Neural progenitor cell (in vitro differentiated cells): ENCODE measurements at regions not wholly inside any gene's neighbourhood (a gene's known extent, or its start where the extent isn't known, plus 50 kb on each side); places are given as distances from the start of the nearest gene placed in this dataset.

Experiments
- DNase-seq: peaks from one replicate; pipeline ENCODE4 v3.0.0-alpha.2; 2016; ENCODE audit warnings: low spot score
- H2AFZ ChIP-seq: fragments of 200-600 bp; sonication (generic); replicated peaks from 2 replicates; pipeline ENCODE4 v1.6.1; 2016; ENCODE audit warnings: antibody characterized with exemption
- H3F3A ChIP-seq: fragments of 200-600 bp; sonication (generic); 2 replicates; pipeline ENCODE4 v1.6.1; 2016; ENCODE audit warnings: antibody characterized with exemption, low read depth
- H3K27ac ChIP-seq: fragments of 200-600 bp; sonication (generic); 2 replicates; pipeline ENCODE4 v1.5.1; 2016; ENCODE audit warnings: mild to moderate bottlenecking
- H3K27me3 ChIP-seq: fragments of 200-600 bp; sonication (generic); 2 replicates; pipeline ENCODE4 v1.6.1; 2016; ENCODE audit warnings: mild to moderate bottlenecking, moderate library complexity
- H3K36me3 ChIP-seq: fragments of 200-600 bp; sonication (generic); 2 replicates; pipeline ENCODE4 v1.5.1; 2016
- H3K4me1 ChIP-seq: fragments of 200-600 bp; sonication (generic); 2 replicates; pipeline ENCODE4 v1.6.1; 2016; ENCODE audit warnings: mixed run types
- H3K4me2 ChIP-seq: fragments of 200-600 bp; sonication (generic); 2 replicates; pipeline ENCODE4 v1.6.1; 2016
- H3K4me3 ChIP-seq: fragments of 200-600 bp; sonication (generic); 2 replicates; pipeline ENCODE4 v1.5.1; 2016
- H3K79me2 ChIP-seq: fragments of 200-600 bp; sonication (generic); 2 replicates; pipeline ENCODE4 v1.6.1; 2016; ENCODE audit warnings: low read depth
- H3K9ac ChIP-seq: fragments of 200-600 bp; sonication (generic); 2 replicates; pipeline ENCODE4 v1.6.1; 2016
- H3K9me3 ChIP-seq: fragments of 200-600 bp; sonication (generic); 2 replicates; pipeline ENCODE4 v1.5.1; 2016; ENCODE audit warnings: low read depth
- H4K20me1 ChIP-seq: fragments of 200-600 bp; sonication (generic); 2 replicates; pipeline ENCODE4 v1.6.1; 2016; ENCODE audit warnings: low read depth
- H3K27ac Mint-ChIP-seq: 3 replicates; pipeline ENCODE4 v1.8.0; 2021; ENCODE audit warnings: mixed read lengths
- H3K27me3 Mint-ChIP-seq: 2 replicates; pipeline ENCODE4 v1.8.0; 2022; ENCODE audit warnings: low read depth, mild to moderate bottlenecking, inconsistent platforms, moderate library complexity, mixed read lengths; ENCODE audit not compliant: insufficient read depth
- H3K36me3 Mint-ChIP-seq: 3 replicates; pipeline ENCODE4 v1.8.0; 2021; ENCODE audit warnings: mixed read lengths
- H3K4me1 Mint-ChIP-seq: 3 replicates; pipeline ENCODE4 v1.8.0; 2021; ENCODE audit warnings: mixed read lengths
- H3K4me3 Mint-ChIP-seq: 3 replicates; pipeline ENCODE4 v1.8.0; 2021; ENCODE audit warnings: mild to moderate bottlenecking, moderate library complexity, mixed read lengths
- H3K9me3 Mint-ChIP-seq: 3 replicates; pipeline ENCODE4 v1.8.0; 2020; ENCODE audit warnings: mixed read lengths
- CTCF ChIP-seq: fragments of 200-600 bp; sonication (generic); IDR thresholded peaks from 2 replicates; pipeline ENCODE4 v1.5.1; 2017; ENCODE audit warnings: antibody characterized with exemption, mild to moderate bottlenecking
- EZH2 ChIP-seq: fragments of 200-600 bp; sonication (generic); IDR thresholded peaks from 2 replicates; pipeline ENCODE4 v1.6.1; 2017; ENCODE audit warnings: antibody characterized with exemption, mild to moderate bottlenecking, moderate library complexity
- EZH2phosphoT487 ChIP-seq: fragments of 200-600 bp; sonication (generic); IDR thresholded peaks from 2 replicates; pipeline ENCODE4 v1.6.1; 2017; ENCODE audit warnings: antibody characterized with exemption

DNA sequence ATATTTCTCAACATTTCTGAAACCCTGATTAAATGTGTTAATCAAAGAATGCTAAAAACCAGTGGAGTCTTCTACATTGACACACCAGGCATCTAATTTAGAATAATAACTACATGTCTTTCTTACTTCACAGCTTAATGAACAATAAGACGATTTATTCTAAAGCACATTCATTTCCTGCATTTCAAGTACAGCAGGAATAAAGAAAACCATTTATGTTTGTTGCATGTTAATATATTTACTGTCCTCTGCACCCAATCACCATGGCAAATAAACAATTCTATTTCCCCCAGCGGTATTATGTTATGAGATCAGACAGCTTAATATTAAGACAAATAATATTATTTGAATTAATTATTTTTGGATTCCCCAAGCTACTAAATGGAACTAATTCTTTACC lies 1336.3 kb upstream of the CADM2 start:
- no peaks in the 10 kb centered on the region for H3K27me3 ChIP-seq
- no peaks in the 10 kb centered on the region for H3K27me3 Mint-ChIP-seq
- no peak overlapping the region for H3K4me3 ChIP-seq
- no peak overlapping the region for H2AFZ ChIP-seq
- H4K20me1 ChIP-seq = no peaks in the 10 kb centered on the region
- no peaks in the 10 kb centered on the region for H3K4me1 ChIP-seq
- H3K9ac ChIP-seq = no peak overlapping the region
- H3K36me3 Mint-ChIP-seq = no peaks in the 10 kb centered on the region
- no peak overlapping the region for H3K4me2 ChIP-seq
- no peak overlapping the region for H3K27ac ChIP-seq
- no peaks in the 10 kb centered on the region for H3F3A ChIP-seq
- no peaks in the 10 kb centered on the region for H3K36me3 ChIP-seq
- H3K9me3 Mint-ChIP-seq = no peaks in the 10 kb centered on the region
- no peaks in the 10 kb centered on the region for H3K79me2 ChIP-seq
- H3K27ac Mint-ChIP-seq = no peak overlapping the region
- no peaks in the 10 kb centered on the region for H3K9me3 ChIP-seq
- H3K4me1 Mint-ChIP-seq = no peaks in the 10 kb centered on the region
- no peak overlapping the region for H3K4me3 Mint-ChIP-seq
- DNase-seq = no peak
- TF ChIP-seq EZH2phosphoT487 (no peak), EZH2 (no peak), CTCF (no peak)

- no peaks in the 10 kb centered on the region for H3K9me3 Mint-ChIP-seq
- no peaks in the 10 kb centered on the region for H3K9me3 ChIP-seq
- H3K36me3 ChIP-seq = no peaks in the 10 kb centered on the region
- H3K4me2 ChIP-seq = no peak overlapping the region
- no peak overlapping the region for H3K9ac ChIP-seq
- TF ChIP-seq EZH2 = no peak
- TF ChIP-seq CTCF = no peak
- no peak for TF ChIP-seq EZH2phosphoT487
- no peak overlapping the region for H2AFZ ChIP-seq
- H3K27me3 ChIP-seq = no peaks in the 10 kb centered on the region
- H3K27me3 Mint-ChIP-seq = no peaks in the 10 kb centered on the region
- H3K36me3 Mint-ChIP-seq = no peaks in the 10 kb centered on the region
- DNase-seq = no peak
- no peaks in the 10 kb centered on the region for H3K4me1 ChIP-seq
- H3K4me3 Mint-ChIP-seq = no peak overlapping the region
- H3K27ac Mint-ChIP-seq = no peak overlapping the region
- no peak overlapping the region for H3K4me3 ChIP-seq
- H3K4me1 Mint-ChIP-seq = no peaks in the 10 kb centered on the region
- H4K20me1 ChIP-seq = no peaks in the 10 kb centered on the region
- no peaks in the 10 kb centered on the region for H3F3A ChIP-seq
- no peaks in the 10 kb centered on the region for H3K79me2 ChIP-seq
- H3K27ac ChIP-seq = no peak overlapping the region
Observed at GRCh38 chr3:83625261-83625660, 1333.5 kb upstream of the CADM2 start.

DNA sequence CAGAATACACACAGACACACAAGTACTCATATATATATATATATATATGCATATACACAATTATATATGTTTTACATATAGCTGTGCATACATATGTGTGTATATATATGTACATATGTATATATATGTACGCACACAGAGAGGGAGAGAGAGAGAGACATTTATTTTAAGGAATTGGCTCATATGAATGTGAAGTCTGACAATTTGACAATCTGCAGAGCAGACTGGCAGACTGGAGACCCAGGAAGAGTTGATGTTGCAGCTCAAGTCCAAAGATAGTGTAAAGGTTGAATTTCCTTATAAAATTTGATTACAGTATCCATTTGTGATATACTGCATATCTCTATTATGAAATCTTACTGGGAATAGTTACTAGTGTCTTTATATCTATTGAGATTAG lies 1330.3 kb upstream of the CADM2 start:
- H3K9me3 ChIP-seq = no peaks in the 10 kb centered on the region
- H3F3A ChIP-seq = no peaks in the 10 kb centered on the region
- no peaks in the 10 kb centered on the region for H3K36me3 Mint-ChIP-seq
- no peaks in the 10 kb centered on the region for H3K9me3 Mint-ChIP-seq
- H3K27me3 ChIP-seq = no peaks in the 10 kb centered on the region
- no peak overlapping the region for H3K4me3 ChIP-seq
- no peaks in the 10 kb centered on the region for H3K79me2 ChIP-seq
- no peak overlapping the region for H2AFZ ChIP-seq
- H3K27ac ChIP-seq = no peak overlapping the region
- TF ChIP-seq CTCF (no peak), EZH2 (no peak)
- H3K27me3 Mint-ChIP-seq = no peaks in the 10 kb centered on the region
- no peaks in the 10 kb centered on the region for H3K4me1 Mint-ChIP-seq
- H4K20me1 ChIP-seq = no peaks in the 10 kb centered on the region
- no peaks in the 10 kb centered on the region for H3K36me3 ChIP-seq
- no peak overlapping the region for H3K27ac Mint-ChIP-seq
- H3K9ac ChIP-seq = no peak overlapping the region
- H3K4me2 ChIP-seq = no peak overlapping the region
- H3K4me3 Mint-ChIP-seq = no peak overlapping the region
- no peaks in the 10 kb centered on the region for H3K4me1 ChIP-seq
- DNase-seq = no peak

- Histone ChIP-seq H3K79me2 (no peaks in the 10 kb centered on the region), H4K20me1 (no peaks in the 10 kb centered on the region), H3K9ac (no peak overlapping the region), H2AFZ (no peak overlapping the region), H3K4me3 (no peak overlapping the region), H3K4me1 (no peaks in the 10 kb centered on the region), H3K27ac (no peak overlapping the region), H3K36me3 (no peaks in the 10 kb centered on the region), H3K27me3 (no peaks in the 10 kb centered on the region), H3K4me2 (no peak overlapping the region), H3F3A (no peaks in the 10 kb centered on the region), H3K9me3 (no peaks in the 10 kb centered on the region)
- no peaks in the 10 kb centered on the region for H3K9me3 Mint-ChIP-seq
- no peak overlapping the region for H3K27ac Mint-ChIP-seq
- no peak for DNase-seq
- H3K4me1 Mint-ChIP-seq = no peaks in the 10 kb centered on the region
- H3K4me3 Mint-ChIP-seq = no peak overlapping the region
- TF ChIP-seq CTCF (no peak), EZH2 (no peak), EZH2phosphoT487 (no peak)
- no peaks in the 10 kb centered on the region for H3K36me3 Mint-ChIP-seq
- H3K27me3 Mint-ChIP-seq = no peaks in the 10 kb centered on the region
Observed at GRCh38 chr3:83632526-83632925, 1326.3 kb upstream of the CADM2 start.
